ENCODE measurements at regions not wholly inside any gene's neighbourhood (a gene's known extent, or its start where the extent isn't known, plus 50 kb on each side); places are given as distances from the start of the nearest gene placed in this dataset.

GRCh38 chr6:54775576-54775975, 71.0 kb upstream of the FAM83B start:
- TF ChIP-seq CTCF (conservative IDR thresholded peaks at IDR 0.05) (no peak), ZFX (IDR thresholded peaks at IDR 0.05) (no peak)
